ENCODE measurements at regions not wholly inside any gene's neighbourhood (a gene's known extent, or its start where the extent isn't known, plus 50 kb on each side); places are given as distances from the start of the nearest gene placed in this dataset.

DNA sequence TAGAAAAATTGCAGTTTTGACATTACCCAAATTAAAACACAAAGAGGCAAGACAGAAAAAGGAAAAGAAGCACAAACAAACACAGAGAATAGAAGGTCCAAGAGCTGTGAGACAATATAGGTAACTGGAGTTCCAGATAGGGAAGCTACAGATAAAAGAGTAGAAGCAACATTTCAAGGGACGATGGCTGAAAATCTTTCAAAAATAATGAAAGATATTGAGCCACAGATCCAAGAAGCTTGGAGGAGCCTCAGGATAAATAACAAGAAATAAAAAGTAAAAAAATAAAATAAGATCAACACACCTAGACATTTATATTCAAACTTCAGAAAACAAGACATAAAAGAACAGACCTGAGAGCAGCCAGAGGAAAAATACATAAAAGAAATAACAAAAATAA, 164.9 kb downstream of the FNDC1 start:
- TF ChIP-seq, protein P1, sequence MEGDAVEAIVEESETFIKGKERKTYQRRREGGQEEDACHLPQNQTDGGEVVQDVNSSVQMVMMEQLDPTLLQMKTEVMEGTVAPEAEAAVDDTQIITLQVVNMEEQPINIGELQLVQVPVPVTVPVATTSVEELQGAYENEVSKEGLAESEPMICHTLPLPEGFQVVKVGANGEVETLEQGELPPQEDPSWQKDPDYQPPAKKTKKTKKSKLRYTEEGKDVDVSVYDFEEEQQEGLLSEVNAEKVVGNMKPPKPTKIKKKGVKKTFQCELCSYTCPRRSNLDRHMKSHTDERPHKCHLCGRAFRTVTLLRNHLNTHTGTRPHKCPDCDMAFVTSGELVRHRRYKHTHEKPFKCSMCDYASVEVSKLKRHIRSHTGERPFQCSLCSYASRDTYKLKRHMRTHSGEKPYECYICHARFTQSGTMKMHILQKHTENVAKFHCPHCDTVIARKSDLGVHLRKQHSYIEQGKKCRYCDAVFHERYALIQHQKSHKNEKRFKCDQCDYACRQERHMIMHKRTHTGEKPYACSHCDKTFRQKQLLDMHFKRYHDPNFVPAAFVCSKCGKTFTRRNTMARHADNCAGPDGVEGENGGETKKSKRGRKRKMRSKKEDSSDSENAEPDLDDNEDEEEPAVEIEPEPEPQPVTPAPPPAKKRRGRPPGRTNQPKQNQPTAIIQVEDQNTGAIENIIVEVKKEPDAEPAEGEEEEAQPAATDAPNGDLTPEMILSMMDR (IDR thresholded peaks at IDR 0.05), result no peak
- no peak for TF ChIP-seq POLR2A (IDR thresholded peaks at IDR 0.05)

Measured in thyroid gland (tissue), 4 donors.